GM19025 (cell line): ENCODE measurements at regions not wholly inside any gene's neighbourhood (a gene's known extent, or its start where the extent isn't known, plus 50 kb on each side); places are given as distances from the start of the nearest gene placed in this dataset.
"Not testable (repeated sequence)": the region's sequence is repeated elsewhere in the genome, so short reads cannot be mapped to it uniquely, and the experiment has no call there.

Experiments used
- ATAC-seq: cut with Tn5 transposase; IDR thresholded peaks from one replicate; pipeline ENCODE4 v1.9.1; 2021; ENCODE audit warnings: mild to moderate bottlenecking, low read depth, moderate library complexity; ENCODE audit not compliant: unreplicated experiment

- ATAC-seq, result not testable (repeated sequence)
These were observed 525.4 kb downstream of the RERGL start for GRCh38 chr12:17564630-17565029.

GRCh38 chr12:17550011-17550410 is 540.0 kb downstream of the RERGL start:
- ATAC-seq, result no peak

- no peak for ATAC-seq
These were observed 549.1 kb downstream of the RERGL start for GRCh38 chr12:17540921-17541320.

- ATAC-seq, result no peak
These were observed 561.6 kb downstream of the RERGL start for GRCh38 chr12:17528394-17528793.

GRCh38 chr12:17527021-17527420 is 563.0 kb downstream of the RERGL start:
- ATAC-seq, result no peak

- ATAC-seq, result no peak
These were observed 578.6 kb downstream of the RERGL start for GRCh38 chr12:17511369-17511768.

GRCh38 chr12:17507336-17507735 is 582.7 kb downstream of the RERGL start:
- no peak for ATAC-seq

- ATAC-seq, result no peak
These were observed 586.3 kb downstream of the RERGL start for GRCh38 chr12:17503742-17504141.

GRCh38 chr12:17489452-17489851 is 600.5 kb downstream of the RERGL start:
- ATAC-seq, result no peak

- ATAC-seq, result no peak
These were observed 610.9 kb downstream of the RERGL start for GRCh38 chr12:17478908-17479673.

- no peak for ATAC-seq
These were observed 619.5 kb downstream of the RERGL start for GRCh38 chr12:17470460-17470859.

- no peak for ATAC-seq
These were observed 630.8 kb downstream of the RERGL start for GRCh38 chr12:17459214-17459613.

GRCh38 chr12:17456486-17456885 is 633.5 kb downstream of the RERGL start:
- ATAC-seq, result no peak

GRCh38 chr12:17438141-17438540 is 651.9 kb downstream of the RERGL start:
- no peak for ATAC-seq

GRCh38 chr12:17416748-17417147 is 673.2 kb downstream of the RERGL start:
- ATAC-seq, result no peak

- no peak for ATAC-seq
These were observed 675.4 kb downstream of the RERGL start for GRCh38 chr12:17414596-17414995.

- ATAC-seq, result no peak
These were observed 678.3 kb downstream of the RERGL start for GRCh38 chr12:17411662-17412061.

- no peak for ATAC-seq
These were observed 701.3 kb downstream of the RERGL start for GRCh38 chr12:17388679-17389078.

GRCh38 chr12:17383321-17383720 is 706.7 kb downstream of the RERGL start:
- no peak for ATAC-seq

- no peak for ATAC-seq
These were observed 708.8 kb downstream of the RERGL start for GRCh38 chr12:17381211-17381610.

- no peak for ATAC-seq
These were observed 717.5 kb downstream of the RERGL start for GRCh38 chr12:17372508-17372907.

- no peak for ATAC-seq
These were observed 718.3 kb downstream of the RERGL start for GRCh38 chr12:17371491-17372215.
